H1 (cell line): ENCODE measurements at regions not wholly inside any gene's neighbourhood (a gene's known extent, or its start where the extent isn't known, plus 50 kb on each side); places are given as distances from the start of the nearest gene placed in this dataset.

Source experiments
- CTCF ChIA-PET: fragments of 300-600 bp; sonication (Branson Sonifier 250); formaldehyde crosslinking; loops from one replicate; lab custom pipeline; 2021; ENCODE audit not compliant: partially characterized antibody; lab: Charles Lee
- POLR2A ChIA-PET: fragments of 300-600 bp; sonication (Branson Sonifier 250); formaldehyde crosslinking; loops from one replicate; lab custom pipeline; 2021; ENCODE audit warnings: inconsistent platforms; ENCODE audit not compliant: partially characterized antibody; lab: Charles Lee
- DNase-seq, 2 experiments: peaks; one replicate each; pipeline versions ENCODE4 v3.0.0 to v3.0.0-alpha.2; 2010 to 2022; ENCODE audit warnings: low spot score in 2 of 2, low read depth in 1 of 2, mixed read lengths in 1 of 2
- FAIRE-seq: peaks from 2 replicates; lab custom pipeline; 2011; peaks lifted over from hg19 to GRCh38; lab: Jason Lieb, UNC
- H2AFZ ChIP-seq: 2 replicates; pipeline ENCODE4 v1.8.1; 2012; ENCODE audit warnings: low read length, inconsistent platforms
- H2AK5ac ChIP-seq: 2 replicates; pipeline ENCODE4 v1.6.1; 2013; ENCODE audit warnings: low read depth, low read length
- H2BK120ac ChIP-seq: replicated peaks from 2 replicates; pipeline ENCODE3; 2013; ENCODE audit warnings: low read depth, low read length, inconsistent platforms
- H2BK12ac ChIP-seq: 2 replicates; pipeline ENCODE4 v1.6.1; 2013; ENCODE audit warnings: low read depth, low read length
- H2BK15ac ChIP-seq: 2 replicates; pipeline ENCODE4 v1.6.1; 2013; ENCODE audit warnings: low read length
- H2BK20ac ChIP-seq: 2 replicates; pipeline ENCODE4 v1.6.1; 2013; ENCODE audit warnings: low read length
- H2BK5ac ChIP-seq: 2 replicates; pipeline ENCODE4 v1.6.1; 2013; ENCODE audit warnings: low read depth, low read length
- H3K14ac ChIP-seq: 2 replicates; pipeline ENCODE4 v1.6.1; 2013; ENCODE audit warnings: inconsistent platforms; ENCODE audit not compliant: insufficient read length
- H3K18ac ChIP-seq: 2 replicates; pipeline ENCODE4 v1.6.1; 2013; ENCODE audit warnings: low read length; ENCODE audit errors: extremely low read depth
- H3K23ac ChIP-seq: 2 replicates; pipeline ENCODE4 v1.6.1; 2013; ENCODE audit warnings: inconsistent platforms; ENCODE audit not compliant: insufficient read length
- H3K23me2 ChIP-seq: 2 replicates; pipeline ENCODE4 v1.6.1; 2013; ENCODE audit warnings: low read depth, low read length
- H3K27ac ChIP-seq: 2 replicates; pipeline ENCODE4 v1.6.1; 2011; ENCODE audit warnings: low read depth, low read length, inconsistent platforms
- H3K27me3 ChIP-seq, 4 experiments: replicated peaks in 1 of 4; 1 replicate in 1 of 4; 2 replicates in 3 of 4; pipeline versions ENCODE4 v1.6.1 to v1.8.1; 2011 to 2013; ENCODE audit warnings: low read length in 3 of 4, mild to moderate bottlenecking in 3 of 4, inconsistent platforms in 2 of 4, mixed read lengths in 2 of 4, moderate library complexity in 1 of 4; ENCODE audit not compliant: control insufficient read depth in 3 of 4, insufficient read depth in 3 of 4; ENCODE audit errors: extremely low read depth in 1 of 4
- H3K36me3 ChIP-seq, 4 experiments: 2 replicates each; pipeline versions ENCODE4 v1.6.1 to v1.8.1; 2011 to 2013; ENCODE audit warnings: mild to moderate bottlenecking in 4 of 4, low read length in 3 of 4, moderate library complexity in 2 of 4, control low read depth in 1 of 4, inconsistent platforms in 1 of 4; ENCODE audit not compliant: insufficient read depth in 4 of 4, control insufficient read depth in 2 of 4
- H3K4ac ChIP-seq: replicated peaks from 2 replicates; pipeline ENCODE3; 2013; ENCODE audit warnings: low read length, low read depth, mixed read lengths, inconsistent platforms; ENCODE audit not compliant: insufficient read length
- H3K4me1 ChIP-seq, 4 experiments: replicated peaks in 1 of 4; 1 replicate in 1 of 4; 2 replicates in 3 of 4; pipeline versions ENCODE4 v1.6.1 to v1.8.1; 2011 to 2013; ENCODE audit warnings: low read length in 3 of 4, inconsistent platforms in 2 of 4, mixed read lengths in 1 of 4; ENCODE audit not compliant: insufficient read depth in 4 of 4, control insufficient read depth in 3 of 4
- H3K4me2 ChIP-seq, 2 experiments: 2 replicates each; pipeline versions ENCODE4 v1.6.1 to v1.8.1; 2011 to 2013; ENCODE audit warnings: low read depth in 2 of 2, low read length in 2 of 2, control low read depth in 1 of 2, inconsistent platforms in 1 of 2, mild to moderate bottlenecking in 1 of 2; ENCODE audit not compliant: insufficient read depth in 1 of 2
- H3K4me3 ChIP-seq, 4 experiments: fragments of 200-600, 300-600 bp in 1 of 4; sonication (generic), shearing (Covaris generic), sonication (Bioruptor Twin) in 1 of 4; 2 replicates each; pipeline versions ENCODE4 v1.5.1 to v1.8.1; 2011 to 2016; ENCODE audit warnings: low read length in 4 of 4, low read depth in 3 of 4, control low read depth in 2 of 4, inconsistent platforms in 2 of 4, mild to moderate bottlenecking in 2 of 4, mixed read lengths in 1 of 4, moderate library complexity in 1 of 4; ENCODE audit not compliant: insufficient read depth in 2 of 4; ENCODE audit errors: extremely low read depth in 1 of 4
- H3K56ac ChIP-seq: replicated peaks from 2 replicates; pipeline ENCODE3; 2013; ENCODE audit warnings: low read depth, mild to moderate bottlenecking, mixed read lengths, low read length, inconsistent platforms; ENCODE audit not compliant: insufficient read length
- H3K79me1 ChIP-seq: 2 replicates; pipeline ENCODE4 v1.6.1; 2013; ENCODE audit warnings: low read depth, low read length, control low read depth
- H3K79me2 ChIP-seq, 2 experiments: 2 replicates each; pipeline versions ENCODE4 v1.6.1 to v1.8.1; 2012 to 2013; ENCODE audit warnings: low read length in 2 of 2, mild to moderate bottlenecking in 2 of 2, inconsistent platforms in 1 of 2; ENCODE audit not compliant: insufficient read depth in 2 of 2, control insufficient read depth in 1 of 2
- H3K9ac ChIP-seq, 4 experiments: replicated peaks in 1 of 4; 1 replicate in 1 of 4; 2 replicates in 3 of 4; pipeline versions ENCODE4 v1.6.1 to v1.8.1; 2011 to 2013; ENCODE audit warnings: low read depth in 3 of 4, low read length in 3 of 4, control low read depth in 2 of 4, mild to moderate bottlenecking in 2 of 4, moderate library complexity in 2 of 4, inconsistent platforms in 1 of 4; ENCODE audit errors: extremely low read depth in 1 of 4
- H3K9me3 ChIP-seq, 2 experiments: 2 replicates each; pipeline versions ENCODE4 v1.6.1 to v1.8.1; 2012 to 2013; ENCODE audit warnings: mild to moderate bottlenecking in 2 of 2, moderate library complexity in 2 of 2, control low read depth in 1 of 2, inconsistent platforms in 1 of 2, low read depth in 1 of 2, low read length in 1 of 2, mixed read lengths in 1 of 2; ENCODE audit not compliant: insufficient read depth in 2 of 2
- H4K20me1 ChIP-seq, 2 experiments: replicated peaks in 1 of 2; 2 replicates each; pipeline versions ENCODE3 to v1.8.1; 2011 to 2013; ENCODE audit warnings: inconsistent platforms in 2 of 2, low read length in 2 of 2, mild to moderate bottlenecking in 1 of 2; ENCODE audit not compliant: insufficient read depth in 2 of 2, control insufficient read depth in 1 of 2
- H4K5ac ChIP-seq: 2 replicates; pipeline ENCODE4 v1.6.1; 2013; ENCODE audit warnings: low read length, low read depth, mixed read lengths, inconsistent platforms; ENCODE audit not compliant: insufficient read length
- H4K8ac ChIP-seq: 2 replicates; pipeline ENCODE4 v1.8.0; 2013; ENCODE audit warnings: mild to moderate bottlenecking, moderate library complexity, low read length, inconsistent platforms; ENCODE audit not compliant: insufficient read depth; ENCODE audit errors: extremely low read depth
- H4K91ac ChIP-seq: replicated peaks from 2 replicates; pipeline ENCODE3; 2013; ENCODE audit warnings: low read length, mixed read lengths, inconsistent platforms; ENCODE audit not compliant: insufficient read length
- POLR2A ChIP-seq, 2 experiments: IDR thresholded peaks; 1 replicate in 1 of 2; 2 replicates in 1 of 2; pipeline ENCODE4 v1.6.1; 2011; ENCODE audit warnings: low read depth in 2 of 2, low read length in 2 of 2, mild to moderate bottlenecking in 2 of 2; ENCODE audit errors: control extremely low read depth in 1 of 2
- SIRT6 ChIP-seq: IDR thresholded peaks from one replicate; pipeline ENCODE4 v1.7.1; 2012; ENCODE audit warnings: low read length, inconsistent platforms
- WGBS, 2 experiments: shearing (Covaris generic) in 1 of 2; methylation state at CpG; one replicate each; pipeline versions ENCODE4 v1.1.6 to v1.1.7; 2013 to 2015; ENCODE audit warnings: low lambda C conversion rate in 2 of 2, mixed read lengths in 2 of 2, inconsistent platforms in 1 of 2, low coverage in 1 of 2, missing lambda C conversion rate in 1 of 2; ENCODE audit not compliant: insufficient replicate concordance in 2 of 2, insufficient coverage in 1 of 2, insufficient read length in 1 of 2; ENCODE audit errors: extremely low coverage in 1 of 2, missing lambda C conversion rate in 1 of 2; 5-methylcytosine and 5-hydroxymethylcytosine counted together

- no peaks in the 10 kb centered on the region for H3K36me3 ChIP-seq
- ChIA-PET POLR2A (no interaction called here), CTCF (no interaction called here)
- no peaks in the 10 kb centered on the region for H3K79me2 ChIP-seq
- no peak overlapping the region for H3K4me3 ChIP-seq
- no peaks in the 10 kb centered on the region for H3K79me1 ChIP-seq
- no peak overlapping the region for H2BK120ac ChIP-seq
- H3K18ac ChIP-seq: no peak overlapping the region
- no peak overlapping the region for H3K56ac ChIP-seq
- no peak overlapping the region for H3K4me2 ChIP-seq
- H3K4me1 ChIP-seq: no peaks in the 10 kb centered on the region
- H2BK12ac ChIP-seq: no peak overlapping the region
- H3K27me3 ChIP-seq: no peaks in the 10 kb centered on the region
- no peak overlapping the region for H4K8ac ChIP-seq
- H2AFZ ChIP-seq: no peak overlapping the region
- H4K5ac ChIP-seq: no peak overlapping the region
- no peak overlapping the region for H3K9ac ChIP-seq
- H4K91ac ChIP-seq: no peak overlapping the region
- WGBS, 2 experiments: 87% methylated on average over 34 of the region's 35 CpGs; no CpG with 5 or more reads in 1 of the 2 experiments
- H3K14ac ChIP-seq: no peak overlapping the region
- H3K9me3 ChIP-seq: peaks cover 40 to 89% of the 10 kb centered on the region in 2 experiments
- DNase-seq (no peak), FAIRE-seq (no peak)
- no peak for TF ChIP-seq POLR2A (IDR thresholded peaks at IDR 0.05; ENCODE audit: control extremely low read depth in 1 of 2, low read depth in 2 of 2, low read length in 2 of 2)
- no peak for TF ChIP-seq SIRT6
- no peak overlapping the region for H2BK5ac ChIP-seq
- no peak overlapping the region for H2BK15ac ChIP-seq
- no peak overlapping the region for H3K4ac ChIP-seq
- H3K23ac ChIP-seq: no peak overlapping the region
- no peaks in the 10 kb centered on the region for H4K20me1 ChIP-seq
- H2BK20ac ChIP-seq: no peak overlapping the region
- H2AK5ac ChIP-seq: no peak overlapping the region
- H3K23me2 ChIP-seq: no peaks in the 10 kb centered on the region
- no peak overlapping the region for H3K27ac ChIP-seq
Measured at GRCh38 chr12:37543131-37543965, 773.2 kb upstream of the ALG10B start.
